ENCODE measurements at regions not wholly inside any gene's neighbourhood (a gene's known extent, or its start where the extent isn't known, plus 50 kb on each side); places are given as distances from the start of the nearest gene placed in this dataset.

GRCh38 chr11:134822897-134823296 is 410.9 kb upstream of the B3GAT1 start:
- Histone ChIP-seq H2BK5ac (ENCODE audit: low read depth, low read length) (no peak overlapping the region), H3K9me3 (ENCODE audit: insufficient read depth in 2 of 2, low read depth in 1 of 2, low read length in 1 of 2) (no peaks in the 10 kb centered on the region), H3K23me2 (ENCODE audit: low read depth, low read length) (no peaks in the 10 kb centered on the region), H4K91ac (replicated peaks; ENCODE audit: insufficient read length, low read length) (no peak overlapping the region), H3K27ac (ENCODE audit: low read depth, low read length) (no peak overlapping the region), H3K9ac (replicated peaks in 1 of 4; ENCODE audit: extremely low read depth in 1 of 4, low read depth in 3 of 4, low read length in 3 of 4) (no peak overlapping the region), H2BK20ac (ENCODE audit: low read length) (no peak overlapping the region), H3K4me3 (ENCODE audit: extremely low read depth in 1 of 4, insufficient read depth in 2 of 4, low read depth in 3 of 4, low read length in 4 of 4) (no peak overlapping the region), H2BK120ac (replicated peaks; ENCODE audit: low read depth, low read length) (no peak overlapping the region), H3K4me2 (ENCODE audit: insufficient read depth in 1 of 2, low read depth in 2 of 2, low read length in 2 of 2) (no peak overlapping the region), H3K18ac (ENCODE audit: extremely low read depth, low read length) (no peak overlapping the region), H3K23ac (ENCODE audit: insufficient read length) (no peak overlapping the region), H2BK12ac (ENCODE audit: low read depth, low read length) (no peak overlapping the region), H4K5ac (ENCODE audit: insufficient read length, low read depth, low read length) (no peak overlapping the region), H4K20me1 (replicated peaks in 1 of 2; ENCODE audit: control insufficient read depth in 1 of 2, insufficient read depth in 2 of 2, low read length in 2 of 2) (no peaks in the 10 kb centered on the region), H3K79me2 (ENCODE audit: control insufficient read depth in 1 of 2, insufficient read depth in 2 of 2, low read length in 2 of 2) (no peaks in the 10 kb centered on the region), H2BK15ac (ENCODE audit: low read length) (no peak overlapping the region), H3K79me1 (ENCODE audit: low read depth, low read length) (no peaks in the 10 kb centered on the region), H4K8ac (ENCODE audit: extremely low read depth, insufficient read depth, low read length) (no peak overlapping the region), H2AK5ac (ENCODE audit: low read depth, low read length) (no peak overlapping the region), H3K4ac (replicated peaks; ENCODE audit: insufficient read length, low read depth, low read length) (no peak overlapping the region), H3K27me3 (replicated peaks in 1 of 4; ENCODE audit: control insufficient read depth in 3 of 4, extremely low read depth in 1 of 4, insufficient read depth in 3 of 4, low read length in 3 of 4) (0 out of 7 replicates have a peak, but pooled peaks cover 0 to 3% (median 0%) of the 10 kb centered on the region in 4 experiments), H3K4me1 (replicated peaks in 1 of 4; ENCODE audit: control insufficient read depth in 3 of 4, insufficient read depth in 4 of 4, low read length in 3 of 4) (peaks cover 0 to 3% (median under 1%) of the 10 kb centered on the region in 4 experiments; a peak in 1 of 7 replicates), H3K56ac (replicated peaks; ENCODE audit: insufficient read length, low read depth, low read length) (no peak overlapping the region), H3K36me3 (ENCODE audit: control insufficient read depth in 2 of 4, insufficient read depth in 4 of 4, low read length in 3 of 4) (no peaks in the 10 kb centered on the region), H2AFZ (ENCODE audit: low read length) (no peak overlapping the region), H3K14ac (ENCODE audit: insufficient read length) (no peak overlapping the region)
- DNase-seq (ENCODE audit: low read depth in 1 of 2, low spot score in 2 of 2): no peak
- ChIA-PET POLR2A (ENCODE audit: partially characterized antibody) (no interaction called here), CTCF (ENCODE audit: partially characterized antibody) (interaction anchor here (1.0 to 3.6 kb wide), 6 partner anchors 8 to 265 kb away, joined by 3 to 26 read pairs (median 4); no protein-coding TSS in a partner anchor)
- no peak for FAIRE-seq
- 82% methylated on average over 8 of the region's 8 CpGs; no CpG with 5 or more reads in 1 of the 2 experiments for WGBS, 2 experiments (ENCODE audit: extremely low coverage in 1 of 2, insufficient coverage in 1 of 2, insufficient read length in 1 of 2, insufficient replicate concordance in 2 of 2, low coverage in 1 of 2, low lambda C conversion rate in 2 of 2, missing lambda C conversion rate in 1 of 2)
- TF ChIP-seq RNF2 (IDR thresholded peaks at IDR 0.05; ENCODE audit: borderline replicate concordance, low read depth, low read length, missing control alignments, poor library complexity, severe bottlenecking) (no peak), SP2 (IDR thresholded peaks at IDR 0.05; ENCODE audit: low read length) (no peak), BRCA1 (IDR thresholded peaks at IDR 0.05; ENCODE audit: low read depth, low read length) (no peak), SP1 (IDR thresholded peaks at IDR 0.05; ENCODE audit: low read depth, low read length) (no peak), SIX5 (IDR thresholded peaks at IDR 0.05; ENCODE audit: low read depth, low read length) (no peak), SP4 (IDR thresholded peaks at IDR 0.05; ENCODE audit: low read length) (no peak), BCL11A (IDR thresholded peaks at IDR 0.05; ENCODE audit: low read depth in 2 of 2, low read length in 2 of 2) (no peak), CTCF (IDR thresholded peaks at IDR 0.05; ENCODE audit: control extremely low read depth in 1 of 3, insufficient read depth in 1 of 3, low read depth in 1 of 3, low read length in 3 of 3) (no peak), ATF2 (IDR thresholded peaks at IDR 0.05; ENCODE audit: low read length) (no peak), EGR1 (IDR thresholded peaks at IDR 0.05; ENCODE audit: borderline replicate concordance, low read depth, low read length) (no peak), RXRA (IDR thresholded peaks at IDR 0.05; ENCODE audit: insufficient read depth, low read depth, low read length) (no peak)
